HepG2 (cell line): ENCODE measurements at regions not wholly inside any gene's neighbourhood (a gene's known extent, or its start where the extent isn't known, plus 50 kb on each side); places are given as distances from the start of the nearest gene placed in this dataset.

Experiments
- ATAC-seq: fragments of 200-7000 bp; cut with Tn5 transposase; 3 replicates; pipeline ENCODE4 v1.9.1; 2020; ENCODE audit warnings: mild to moderate bottlenecking, moderate library complexity
- BruUV-seq: library from RNA; stranded (reverse); fragments of 400-500 nt; replicated peaks from 2 replicates; lab custom pipeline; 2021; lab: Mats Ljungman, UMichigan
- CTCF ChIA-PET: fragments of 300-600 bp; formaldehyde crosslinking; extraction: SDS; loops from one replicate; lab custom pipeline; 2021; ENCODE audit warnings: low total read pairs, inconsistent platforms, low intra/inter-chr PET ratio; lab: Yijun Ruan, JAX
- POLR2A ChIA-PET: fragments of 350-600 bp; sonication (Branson Sonifier 250); formaldehyde crosslinking; loops from one replicate; lab custom pipeline; 2020; ENCODE audit warnings: antibody characterized with exemption, inconsistent platforms; lab: Yijun Ruan, JAX
- DNase-seq: peaks from one replicate; pipeline ENCODE4 v3.0.0-alpha.2; 2015; ENCODE audit warnings: low spot score
- FAIRE-seq: peaks from 3 replicates; lab custom pipeline; 2011; peaks lifted over from hg19 to GRCh38; lab: Jason Lieb, UNC
- H2AFZ ChIP-seq: one replicate; pipeline ENCODE4 v1.6.1; 2011; ENCODE audit warnings: low read length, inconsistent platforms
- H3K27ac ChIP-seq: fragments of 300-600 bp; 3 replicates; pipeline ENCODE4 v1.8.0; 2011; ENCODE audit warnings: mixed run types, mild to moderate bottlenecking, mixed read lengths, low read length, inconsistent platforms; ENCODE audit not compliant: insufficient read depth; ENCODE audit errors: extremely low read length
- H3K27me3 ChIP-seq, 2 experiments: fragments of 200-600 bp in 1 of 2; 2 replicates in 1 of 2; 3 replicates in 1 of 2; pipeline versions ENCODE4 v1.6.0 to v1.8.0; 2011; ENCODE audit warnings: low read length in 2 of 2, mild to moderate bottlenecking in 2 of 2, moderate library complexity in 2 of 2, inconsistent platforms in 1 of 2; ENCODE audit not compliant: insufficient read depth in 2 of 2, control insufficient read depth in 1 of 2
- H3K36me3 ChIP-seq, 2 experiments: fragments of 200-600 bp in 1 of 2; replicated peaks in 1 of 2; 2 replicates in 1 of 2; 3 replicates in 1 of 2; pipeline versions ENCODE4 v1.5.1 to v1.8.0; 2011; ENCODE audit warnings: low read length in 2 of 2, inconsistent platforms in 1 of 2; ENCODE audit not compliant: insufficient read depth in 2 of 2, control insufficient read depth in 1 of 2
- H3K4me1 ChIP-seq: 2 replicates; pipeline ENCODE4 v1.5.1; 2012; ENCODE audit warnings: low read length, inconsistent platforms; ENCODE audit not compliant: insufficient read depth
- H3K4me2 ChIP-seq: 2 replicates; pipeline ENCODE4 v1.6.0; 2011; ENCODE audit warnings: low read depth, low read length, inconsistent platforms
- H3K4me3 ChIP-seq, 3 experiments: fragments of 200-600 bp in 1 of 3; sonication (generic), shearing (Covaris generic) in 1 of 3; replicated peaks in 1 of 3; 2 replicates each; pipeline ENCODE4 v1.5.1; 2011 to 2016; ENCODE audit warnings: low read length in 3 of 3, inconsistent platforms in 2 of 3, low read depth in 2 of 3, mild to moderate bottlenecking in 2 of 3, control low read depth in 1 of 3, mixed read lengths in 1 of 3; ENCODE audit not compliant: insufficient read depth in 1 of 3
- H3K79me2 ChIP-seq: one replicate; pipeline ENCODE4 v1.6.1; 2011; ENCODE audit warnings: low read length, inconsistent platforms; ENCODE audit not compliant: insufficient read depth
- H3K9ac ChIP-seq: 2 replicates; pipeline ENCODE4 v1.6.0; 2011; ENCODE audit warnings: mild to moderate bottlenecking, low read depth, low read length, inconsistent platforms; ENCODE audit not compliant: insufficient read depth
- H3K9me3 ChIP-seq: 2 replicates; pipeline ENCODE4 v1.5.1; 2012; ENCODE audit warnings: mild to moderate bottlenecking, low read length
- H4K20me1 ChIP-seq: 2 replicates; pipeline ENCODE4 v1.6.0; 2011; ENCODE audit warnings: inconsistent platforms, mild to moderate bottlenecking, low read length, moderate library complexity; ENCODE audit not compliant: insufficient read depth
- AGO1 ChIP-seq: fragments of 200-400 bp; formaldehyde crosslinking; IDR thresholded peaks from 2 replicates; pipeline ENCODE4 v1.6.1; 2017; ENCODE audit warnings: mild to moderate bottlenecking, low read depth, low read length, moderate library complexity; ENCODE audit not compliant: poor library complexity, severe bottlenecking
- GZF1 ChIP-seq: sonication (generic); formaldehyde crosslinking; IDR thresholded peaks from 2 replicates; pipeline ENCODE4 v1.5.1; 2020; ENCODE audit warnings: mild to moderate bottlenecking, missing genetic modification reagents
- HIC2 ChIP-seq: sonication (generic); formaldehyde crosslinking; IDR thresholded peaks from 2 replicates; pipeline ENCODE4 v1.9.0; 2022; ENCODE audit warnings: low read depth, missing genetic modification reagents
- HNF4A ChIP-seq: sonication (generic); formaldehyde crosslinking; IDR thresholded peaks from 2 replicates; pipeline ENCODE4 v1.4.0; 2020; ENCODE audit warnings: missing genetic modification reagents
- MIXL1 ChIP-seq: IDR thresholded peaks from 2 replicates; pipeline ENCODE4 v1.6.1; 2016
- PBX2 ChIP-seq: IDR thresholded peaks from 2 replicates; pipeline ENCODE4 v1.6.1; 2016; ENCODE audit warnings: control low read depth
- REXO4 ChIP-seq: sonication (generic); formaldehyde crosslinking; IDR thresholded peaks from 2 replicates; pipeline ENCODE4 v1.8.0; 2022; ENCODE audit warnings: missing genetic modification reagents, mild to moderate bottlenecking, borderline replicate concordance
- SAP130 ChIP-seq: IDR thresholded peaks from 2 replicates; pipeline ENCODE4 v1.6.1; 2016; ENCODE audit warnings: low read depth
- SIN3B ChIP-seq: fragments of 150-350 bp; IDR thresholded peaks from 2 replicates; pipeline ENCODE4 v1.6.1; 2014; ENCODE audit warnings: low read length
- ZMYM2 ChIP-seq: sonication (generic); formaldehyde crosslinking; IDR thresholded peaks from 2 replicates; pipeline ENCODE4 v1.8.0; 2022; ENCODE audit warnings: mild to moderate bottlenecking, missing genetic modification reagents
- ZNF124 ChIP-seq: sonication (generic); formaldehyde crosslinking; IDR thresholded peaks from 2 replicates; pipeline ENCODE4 v1.4.0; 2020; ENCODE audit warnings: missing genetic modification reagents
- ZNF253 ChIP-seq: sonication (generic); formaldehyde crosslinking; IDR thresholded peaks from 2 replicates; pipeline ENCODE4 v1.8.0; 2022; ENCODE audit warnings: mild to moderate bottlenecking, missing genetic modification reagents, borderline replicate concordance
- ZNF687 ChIP-seq: sonication (generic); formaldehyde crosslinking; IDR thresholded peaks from 2 replicates; pipeline ENCODE4 v1.5.1; 2020; ENCODE audit warnings: mild to moderate bottlenecking, missing genetic modification reagents, moderate library complexity
- ZXDC ChIP-seq: sonication (generic); formaldehyde crosslinking; IDR thresholded peaks from 2 replicates; pipeline ENCODE4 v1.5.0; 2020; ENCODE audit warnings: mild to moderate bottlenecking, missing genetic modification reagents
- WGBS: methylation state at CpG from one replicate; pipeline ENCODE4 v1.1.6; 2017; ENCODE audit warnings: low lambda C conversion rate; 5-methylcytosine and 5-hydroxymethylcytosine counted together
- in situ Hi-C: cut with HindIII; loops from 2 replicates; pipeline ENCODE4 v1.10.0; 2017; ENCODE audit warnings: low pct_unique_long_range_greater_than_20kb; ENCODE audit not compliant: extremely low pct_ligation_motif_present
- intact Hi-C: fragments of 100-400 bp; cut with micrococcal nuclease; formaldehyde crosslinking; loops from one replicate; pipeline ENCODE4 v1.10.0; 2022; ENCODE audit not compliant: unreplicated experiment

- Histone ChIP-seq H3K4me2 (peak overlapping the region; percentile 30), H3K4me1 (peaks cover 70% of the 10 kb centered on the region), H3K36me3 (no peaks in the 10 kb centered on the region), H3K9ac (no peak overlapping the region), H3K9me3 (no peaks in the 10 kb centered on the region), H3K4me3 (no peak overlapping the region), H2AFZ (no peak overlapping the region), H3K27ac (no peak overlapping the region), H4K20me1 (no peaks in the 10 kb centered on the region), H3K27me3 (peaks cover 0 to 16% of the 10 kb centered on the region in 2 experiments), H3K79me2 (no peaks in the 10 kb centered on the region)
- intact Hi-C loops (loop anchor here (2.0 kb wide), 1 partner anchor 85 kb away; the partner anchor contains the start of gene FOXP4), in situ Hi-C loops (loop anchor here (5.0 kb wide), 2 partner anchors 130 to 220 kb away; no protein-coding TSS in a partner anchor)
- ATAC-seq = peak; percentile 80
- 6% methylated on average over 4 of the region's 4 CpGs for WGBS
- no TSS peak for BruUV-seq
- DNase-seq = peak; percentile 40
- CTCF ChIA-PET = interaction anchor here (4.8 kb wide), 1 partner anchor 130 kb away, joined by 66 read pairs; no protein-coding TSS in a partner anchor
- no peak for FAIRE-seq
- POLR2A ChIA-PET = interaction anchor here (1.0 to 2.3 kb wide), 7 partner anchors 36 to 134 kb away, joined by 3 to 12 read pairs (median 7); no protein-coding TSS in a partner anchor
- TF ChIP-seq REXO4 (CRISPR knock-in tag) (no peak), HNF4A (CRISPR knock-in tag) (peak; percentile 57), ZNF124 (0 out of 2 replicates have a peak, but pooled peaks have one; percentile 9), AGO1 (no peak), PBX2 (CRISPR knock-in tag) (peak; percentile 34; the same call in 1 of the 2 replicates), SAP130 (CRISPR knock-in tag) (peak; percentile 24; the same call in 1 of the 2 replicates), SIN3B (no peak), ZMYM2 (CRISPR knock-in tag) (peak; percentile 38; the same call in 1 of the 2 replicates), MIXL1 (CRISPR knock-in tag) (0 out of 2 replicates have a peak, but pooled peaks have one; percentile 9), ZNF687 (CRISPR knock-in tag) (peak; percentile 40; the same call in 1 of the 2 replicates), ZNF253 (no peak), HIC2 (CRISPR knock-in tag) (peak; percentile 25; the same call in 1 of the 2 replicates), ZXDC (CRISPR knock-in tag) (no peak), GZF1 (CRISPR knock-in tag) (0 out of 2 replicates have a peak, but pooled peaks have one; percentile 52)
Observed at GRCh38 chr6:41462033-41462432, 84.1 kb upstream of the FOXP4 start.
